ENCODE measurements at regions not wholly inside any gene's neighbourhood (a gene's known extent, or its start where the extent isn't known, plus 50 kb on each side); places are given as distances from the start of the nearest gene placed in this dataset.
"Not testable (repeated sequence)": the region's sequence is repeated elsewhere in the genome, so short reads cannot be mapped to it uniquely, and the experiment has no call there.

- no peak for DNase-seq
These were observed 78.8 kb upstream of the PCSK5 start for GRCh38 chr9:75811692-75812091.

GRCh38 chr9:75812141-75812540 is 78.3 kb upstream of the PCSK5 start:
- no peak for DNase-seq

- no peak for DNase-seq
These were observed 75.8 kb upstream of the PCSK5 start for GRCh38 chr9:75814667-75815066.

GRCh38 chr9:75820471-75821115 is 69.9 kb upstream of the PCSK5 start:
- DNase-seq: not testable (repeated sequence)

- no peak for DNase-seq
These were observed 67.3 kb upstream of the PCSK5 start for GRCh38 chr9:75823151-75823550.

- no peak for DNase-seq
These were observed 65.5 kb upstream of the PCSK5 start for GRCh38 chr9:75824816-75825568.

GRCh38 chr9:75826314-75826713 is 64.2 kb upstream of the PCSK5 start:
- DNase-seq: no peak

GRCh38 chr9:75830303-75830702 is 60.2 kb upstream of the PCSK5 start:
- no peak for DNase-seq

- no peak for DNase-seq
These were observed 56.7 kb upstream of the PCSK5 start for GRCh38 chr9:75833778-75834177.

GRCh38 chr9:75834878-75835277 is 55.6 kb upstream of the PCSK5 start:
- no peak for DNase-seq
